ENCODE measurements at regions not wholly inside any gene's neighbourhood (a gene's known extent, or its start where the extent isn't known, plus 50 kb on each side); places are given as distances from the start of the nearest gene placed in this dataset.

DNA sequence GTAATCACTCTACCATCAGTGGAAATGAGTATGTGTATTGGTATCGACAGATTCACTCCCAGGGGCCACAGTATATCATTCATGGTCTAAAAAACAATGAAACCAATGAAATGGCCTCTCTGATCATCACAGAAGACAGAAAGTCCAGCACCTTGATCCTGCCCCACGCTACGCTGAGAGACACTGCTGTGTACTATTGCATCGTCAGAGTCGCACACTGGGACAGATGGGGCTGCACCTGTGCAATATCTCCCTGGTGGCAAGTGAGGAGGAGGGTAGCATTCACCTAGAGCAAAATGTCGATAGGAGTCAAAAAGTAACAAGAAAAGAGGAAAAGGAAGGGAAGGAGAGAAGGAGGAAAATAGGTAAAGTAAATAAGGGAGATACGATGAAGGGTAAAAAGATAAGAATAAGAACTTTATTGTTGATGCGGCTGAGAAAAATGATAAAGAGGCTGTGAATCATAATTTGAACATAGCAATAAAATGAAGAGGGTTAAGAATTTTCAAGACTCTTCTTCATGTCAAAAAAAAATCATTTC is 450.5 kb upstream of the OR4E1 start:
- TF ChIP-seq CTCF (conservative IDR thresholded peaks at IDR 0.05), result no peak
- no peak for TF ChIP-seq EZH2 (IDR thresholded peaks at IDR 0.05; ENCODE audit: low read depth)
- no peak for DNase-seq
- no peaks in the 10 kb centered on the region for H3K27me3 ChIP-seq (ENCODE audit: insufficient read depth, low read depth)
- no peaks in the 10 kb centered on the region for H3K9me3 ChIP-seq (ENCODE audit: insufficient read depth, low read depth)
- intact Hi-C loops (cut with micrococcal nuclease; ENCODE audit: unreplicated experiment), result loop anchor here (5.0 kb wide), 1 partner anchor 258 kb away; no protein-coding TSS in a partner anchor
- H4K20me1 ChIP-seq (ENCODE audit: insufficient read depth), result no peaks in the 10 kb centered on the region
- BruUV-seq (replicated peaks), result no TSS peak
- ChIA-PET POLR2A (ENCODE audit: unreplicated experiment) (interaction anchor here (0.6 kb wide), 1 partner anchor 461 kb away, joined by 3 read pairs; no protein-coding TSS in a partner anchor), CTCF (interaction anchor here (0.6 kb wide), 1 partner anchor 97 kb away, joined by 8 read pairs; no protein-coding TSS in a partner anchor)
- H3K4me1 ChIP-seq (replicated peaks; ENCODE audit: insufficient read depth), result no peaks in the 10 kb centered on the region
- no peaks in the 10 kb centered on the region for H3K79me2 ChIP-seq (ENCODE audit: low read depth)
- no peaks in the 10 kb centered on the region for H3F3A ChIP-seq (ENCODE audit: insufficient read depth, low read depth)
- no peak overlapping the region for H3K27ac ChIP-seq
- H3K4me3 ChIP-seq, result no peak overlapping the region
- no peaks in the 10 kb centered on the region for H3K9me2 ChIP-seq (ENCODE audit: insufficient read depth)
- no peak overlapping the region for H3K4me2 ChIP-seq
- no peak overlapping the region for H2AFZ ChIP-seq
- no peaks in the 10 kb centered on the region for H3K36me3 ChIP-seq (ENCODE audit: low read depth)

DNA sequence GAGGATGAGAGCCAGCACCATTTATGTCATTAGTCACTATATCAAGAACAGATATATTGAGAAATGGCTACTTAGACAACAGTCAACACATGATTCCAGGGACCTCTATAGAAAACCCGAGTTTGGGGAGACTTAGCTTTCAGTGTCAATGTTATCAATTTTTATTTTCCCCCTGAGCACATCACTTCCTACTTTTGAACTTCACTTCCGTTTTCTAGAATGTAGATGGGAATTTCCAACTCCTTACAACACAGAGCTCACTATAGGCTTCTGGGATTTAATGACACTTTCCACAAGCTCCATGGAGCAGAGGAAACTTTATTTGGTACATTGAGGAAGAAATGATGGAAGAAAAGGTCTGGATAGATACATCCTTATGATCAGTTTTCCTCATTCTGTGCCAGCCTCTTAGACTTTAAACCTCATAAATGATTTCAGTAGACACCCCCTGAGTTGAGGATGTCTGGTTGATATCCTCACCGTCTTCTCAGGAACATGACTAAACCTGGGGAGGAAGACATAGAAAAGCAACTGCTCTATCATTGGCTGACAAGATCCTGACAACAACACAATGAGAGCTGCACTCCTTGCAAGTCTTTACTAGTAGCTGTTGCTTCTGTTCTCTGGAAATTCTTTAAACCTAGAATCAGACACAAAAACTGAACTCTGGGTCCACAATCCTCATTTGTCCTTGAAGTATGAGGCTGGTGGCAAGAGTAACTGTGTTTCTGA is 449.4 kb upstream of the OR4E1 start:
- no peak overlapping the region for H3K4me2 ChIP-seq
- no peaks in the 10 kb centered on the region for H3K27me3 ChIP-seq (ENCODE audit: insufficient read depth, low read depth)
- BruUV-seq (replicated peaks), result no TSS peak
- no peaks in the 10 kb centered on the region for H4K20me1 ChIP-seq (ENCODE audit: insufficient read depth)
- no peaks in the 10 kb centered on the region for H3K9me2 ChIP-seq (ENCODE audit: insufficient read depth)
- TF ChIP-seq CTCF (conservative IDR thresholded peaks at IDR 0.05) (no peak), EZH2 (IDR thresholded peaks at IDR 0.05; ENCODE audit: low read depth) (no peak)
- no peak overlapping the region for H2AFZ ChIP-seq
- H3F3A ChIP-seq (ENCODE audit: insufficient read depth, low read depth), result no peaks in the 10 kb centered on the region
- intact Hi-C loops (cut with micrococcal nuclease; ENCODE audit: unreplicated experiment), result loop anchor here (5.0 kb wide), 1 partner anchor 259 kb away; no protein-coding TSS in a partner anchor
- POLR2A ChIA-PET (ENCODE audit: unreplicated experiment), result no interaction called here
- no peaks in the 10 kb centered on the region for H3K79me2 ChIP-seq (ENCODE audit: low read depth)
- H3K4me1 ChIP-seq (replicated peaks; ENCODE audit: insufficient read depth), result no peaks in the 10 kb centered on the region
- DNase-seq, result no peak
- CTCF ChIA-PET, result interaction anchor here (0.6 to 1.6 kb wide), 5 partner anchors 78 to 350 kb away, joined by 3 to 9 read pairs (median 4); no protein-coding TSS in a partner anchor
- no peaks in the 10 kb centered on the region for H3K36me3 ChIP-seq (ENCODE audit: low read depth)
- H3K9me3 ChIP-seq (ENCODE audit: insufficient read depth, low read depth), result no peaks in the 10 kb centered on the region
- no peak overlapping the region for H3K27ac ChIP-seq
- H3K4me3 ChIP-seq, result no peak overlapping the region

DNA sequence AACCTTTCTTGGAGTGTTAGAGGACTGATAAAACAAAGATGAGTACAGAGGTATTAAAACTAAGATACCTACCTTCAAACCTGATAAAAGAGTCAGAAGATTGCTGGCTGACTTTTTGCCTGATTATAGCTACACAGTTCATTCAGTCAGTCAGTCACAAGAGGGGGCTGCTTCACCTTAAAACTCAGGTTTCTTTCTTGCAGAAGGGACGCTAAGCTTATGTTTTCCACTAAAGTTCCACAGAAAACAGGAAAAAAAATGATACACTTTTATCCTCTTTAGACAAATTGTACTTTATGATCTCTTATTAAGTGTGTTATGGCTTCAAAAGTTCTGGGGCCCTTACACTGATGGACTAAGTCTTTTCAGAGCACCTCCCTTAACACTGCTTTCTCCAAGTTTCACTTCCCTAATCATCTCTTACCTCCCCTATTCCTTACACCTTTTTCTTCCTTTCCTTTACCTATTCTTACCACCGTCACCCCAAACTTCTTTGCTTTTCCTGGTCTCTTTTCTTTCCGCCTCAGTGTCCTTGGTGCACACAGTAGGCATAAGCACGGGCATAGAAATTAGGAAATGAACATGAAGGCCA is 448.7 kb upstream of the OR4E1 start:
- no peak overlapping the region for H3K4me2 ChIP-seq
- no peaks in the 10 kb centered on the region for H3K79me2 ChIP-seq (ENCODE audit: low read depth)
- H4K20me1 ChIP-seq (ENCODE audit: insufficient read depth), result no peaks in the 10 kb centered on the region
- TF ChIP-seq CTCF (conservative IDR thresholded peaks at IDR 0.05) (peak; percentile 53), EZH2 (IDR thresholded peaks at IDR 0.05; ENCODE audit: low read depth) (no peak)
- no peaks in the 10 kb centered on the region for H3K36me3 ChIP-seq (ENCODE audit: low read depth)
- POLR2A ChIA-PET (ENCODE audit: unreplicated experiment), result interaction anchor here (0.7 kb wide), 1 partner anchor 40 kb away, joined by 3 read pairs; no protein-coding TSS in a partner anchor
- CTCF ChIA-PET, result interaction anchor here (0.6 to 1.6 kb wide), 8 partner anchors 79 to 350 kb away, joined by 3 to 9 read pairs (median 4); no protein-coding TSS in a partner anchor
- H3K27ac ChIP-seq, result no peak overlapping the region
- intact Hi-C loops (cut with micrococcal nuclease; ENCODE audit: unreplicated experiment), result loop anchor here (5.0 kb wide), 1 partner anchor 260 kb away; no protein-coding TSS in a partner anchor
- H3K9me3 ChIP-seq (ENCODE audit: insufficient read depth, low read depth), result no peaks in the 10 kb centered on the region
- no peak overlapping the region for H2AFZ ChIP-seq
- H3K4me3 ChIP-seq, result no peak overlapping the region
- no peaks in the 10 kb centered on the region for H3K4me1 ChIP-seq (replicated peaks; ENCODE audit: insufficient read depth)
- DNase-seq, result no peak
- BruUV-seq (replicated peaks), result no TSS peak
- H3F3A ChIP-seq (ENCODE audit: insufficient read depth, low read depth), result no peaks in the 10 kb centered on the region
- H3K27me3 ChIP-seq (ENCODE audit: insufficient read depth, low read depth), result no peaks in the 10 kb centered on the region
- no peaks in the 10 kb centered on the region for H3K9me2 ChIP-seq (ENCODE audit: insufficient read depth)

All from PC-9 (cell line).